ENCODE measurements at regions not wholly inside any gene's neighbourhood (a gene's known extent, or its start where the extent isn't known, plus 50 kb on each side); places are given as distances from the start of the nearest gene placed in this dataset.

- Histone ChIP-seq H3K36me3 (ENCODE audit: low read depth) (no peaks in the 10 kb centered on the region), H3K4me3 (no peak overlapping the region), H3K4me1 (ENCODE audit: low read depth) (no peaks in the 10 kb centered on the region), H3K9me3 (peaks cover 3% of the 10 kb centered on the region)
- ATAC-seq (no peak), DNase-seq (no peak)
- TF ChIP-seq, protein P1, sequence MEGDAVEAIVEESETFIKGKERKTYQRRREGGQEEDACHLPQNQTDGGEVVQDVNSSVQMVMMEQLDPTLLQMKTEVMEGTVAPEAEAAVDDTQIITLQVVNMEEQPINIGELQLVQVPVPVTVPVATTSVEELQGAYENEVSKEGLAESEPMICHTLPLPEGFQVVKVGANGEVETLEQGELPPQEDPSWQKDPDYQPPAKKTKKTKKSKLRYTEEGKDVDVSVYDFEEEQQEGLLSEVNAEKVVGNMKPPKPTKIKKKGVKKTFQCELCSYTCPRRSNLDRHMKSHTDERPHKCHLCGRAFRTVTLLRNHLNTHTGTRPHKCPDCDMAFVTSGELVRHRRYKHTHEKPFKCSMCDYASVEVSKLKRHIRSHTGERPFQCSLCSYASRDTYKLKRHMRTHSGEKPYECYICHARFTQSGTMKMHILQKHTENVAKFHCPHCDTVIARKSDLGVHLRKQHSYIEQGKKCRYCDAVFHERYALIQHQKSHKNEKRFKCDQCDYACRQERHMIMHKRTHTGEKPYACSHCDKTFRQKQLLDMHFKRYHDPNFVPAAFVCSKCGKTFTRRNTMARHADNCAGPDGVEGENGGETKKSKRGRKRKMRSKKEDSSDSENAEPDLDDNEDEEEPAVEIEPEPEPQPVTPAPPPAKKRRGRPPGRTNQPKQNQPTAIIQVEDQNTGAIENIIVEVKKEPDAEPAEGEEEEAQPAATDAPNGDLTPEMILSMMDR (IDR thresholded peaks at IDR 0.05) = no peak
- intact Hi-C loops (cut with DNase I, micrococcal nuclease) = no loop called here
Observed at GRCh38 chr13:86085890-86086289, 286.7 kb upstream of the SLITRK6 start.

GRCh38 chr13:86082121-86082520 is 282.9 kb upstream of the SLITRK6 start:
- Histone ChIP-seq H3K36me3 (ENCODE audit: low read depth) (no peaks in the 10 kb centered on the region), H3K4me1 (ENCODE audit: low read depth) (no peaks in the 10 kb centered on the region), H3K9me3 (peaks cover 3% of the 10 kb centered on the region), H3K4me3 (no peak overlapping the region)
- ATAC-seq = no peak
- intact Hi-C loops (cut with DNase I, micrococcal nuclease) = no loop called here
- DNase-seq = no peak
- TF ChIP-seq, protein P1 (IDR thresholded peaks at IDR 0.05) = no peak

GRCh38 chr13:86080340-86080995 is 281.2 kb upstream of the SLITRK6 start:
- Histone ChIP-seq H3K4me1 (ENCODE audit: low read depth) (no peaks in the 10 kb centered on the region), H3K4me3 (no peak overlapping the region), H3K36me3 (ENCODE audit: low read depth) (no peaks in the 10 kb centered on the region), H3K9me3 (peaks cover 3% of the 10 kb centered on the region)
- TF ChIP-seq, protein P1 (IDR thresholded peaks at IDR 0.05) = no peak
- DNase-seq (no peak), ATAC-seq (no peak)
- intact Hi-C loops (cut with DNase I, micrococcal nuclease) = no loop called here

- peaks cover 7% of the 10 kb centered on the region for H3K9me3 ChIP-seq
- no peak overlapping the region for H3K4me3 ChIP-seq
- intact Hi-C loops (cut with DNase I, micrococcal nuclease) = no loop called here
- DNase-seq (no peak), ATAC-seq (no peak)
- TF ChIP-seq, protein P1 (IDR thresholded peaks at IDR 0.05) = no peak
- H3K36me3 ChIP-seq (ENCODE audit: low read depth) = no peaks in the 10 kb centered on the region
- H3K4me1 ChIP-seq (ENCODE audit: low read depth) = no peaks in the 10 kb centered on the region
Observed at GRCh38 chr13:86066611-86067365, 267.6 kb upstream of the SLITRK6 start.

DNA sequence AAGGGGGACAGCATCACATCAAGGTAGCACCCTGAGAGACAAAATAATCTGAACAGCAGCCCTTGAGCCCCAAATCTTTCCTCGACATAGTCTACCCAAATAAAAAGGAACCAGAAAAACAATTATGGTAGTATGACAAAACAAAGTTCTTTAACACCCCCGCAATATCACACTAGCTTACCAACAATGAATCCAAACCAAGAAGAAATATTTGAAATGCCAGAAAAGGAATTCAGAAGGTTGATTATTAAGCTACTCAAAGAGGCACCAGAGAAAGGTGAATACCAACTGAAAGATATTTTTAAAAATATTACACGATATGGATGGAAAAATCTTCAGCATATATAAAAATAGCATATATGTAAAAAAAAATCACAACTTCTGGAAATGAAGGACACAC is 252.9 kb upstream of the SLITRK6 start:
- DNase-seq (no peak), ATAC-seq (no peak)
- TF ChIP-seq, protein P1 (IDR thresholded peaks at IDR 0.05) = no peak
- Histone ChIP-seq H3K4me3 (no peak overlapping the region), H3K4me1 (ENCODE audit: low read depth) (no peaks in the 10 kb centered on the region), H3K9me3 (peaks cover 6% of the 10 kb centered on the region), H3K36me3 (ENCODE audit: low read depth) (no peaks in the 10 kb centered on the region)
- intact Hi-C loops (cut with DNase I, micrococcal nuclease) = no loop called here

All from mucosa of descending colon (tissue), 3 donors.